Parathyroid adenoma (tissue), 2 donors: ENCODE measurements at regions not wholly inside any gene's neighbourhood (a gene's known extent, or its start where the extent isn't known, plus 50 kb on each side); places are given as distances from the start of the nearest gene placed in this dataset.

Experiments used
- H2AFZ ChIP-seq: fragments of 300-600 bp; sonication (generic); one replicate; pipeline ENCODE4 v1.7.0; 2017; ENCODE audit warnings: antibody characterized with exemption, mild to moderate bottlenecking
- H3K27ac ChIP-seq: fragments of 300-600 bp; sonication (generic); one replicate; pipeline ENCODE4 v1.7.0; 2017
- H3K27me3 ChIP-seq: fragments of 300-600 bp; sonication (generic); one replicate; pipeline ENCODE4 v1.7.0; 2017; ENCODE audit warnings: low read length; ENCODE audit not compliant: control insufficient read depth, insufficient read depth
- H3K36me3 ChIP-seq: fragments of 300-600 bp; sonication (generic); one replicate; pipeline ENCODE4 v1.7.0; 2017; ENCODE audit warnings: low read length; ENCODE audit not compliant: control insufficient read depth, insufficient read depth
- H3K4me1 ChIP-seq: fragments of 300-600 bp; sonication (generic); one replicate; pipeline ENCODE4 v1.7.0; 2017; ENCODE audit warnings: control low read depth
- H3K4me2 ChIP-seq: fragments of 300-600 bp; sonication (generic); one replicate; pipeline ENCODE4 v1.7.0; 2017; ENCODE audit warnings: low read length
- H3K4me3 ChIP-seq: fragments of 300-600 bp; sonication (generic); one replicate; pipeline ENCODE4 v1.7.0; 2017; ENCODE audit warnings: low read depth, low read length
- H3K79me2 ChIP-seq: fragments of 300-600 bp; sonication (generic); one replicate; pipeline ENCODE4 v1.7.0; 2017; ENCODE audit warnings: control low read depth
- H3K9ac ChIP-seq: fragments of 300-600 bp; sonication (generic); one replicate; pipeline ENCODE4 v1.7.0; 2017; ENCODE audit warnings: mild to moderate bottlenecking
- H3K9me3 ChIP-seq: fragments of 300-600 bp; sonication (generic); one replicate; pipeline ENCODE4 v1.7.0; 2017; ENCODE audit warnings: low read length; ENCODE audit not compliant: control insufficient read depth
- TF ChIP-seq, protein P1 (sequence below): fragments of 300-600 bp; sonication (generic); IDR thresholded peaks from one replicate; pipeline ENCODE4 v1.7.0; 2017; ENCODE audit warnings: antibody characterized with exemption, mild to moderate bottlenecking
- donor health status: primary hyperparathyroidism.

DNA sequence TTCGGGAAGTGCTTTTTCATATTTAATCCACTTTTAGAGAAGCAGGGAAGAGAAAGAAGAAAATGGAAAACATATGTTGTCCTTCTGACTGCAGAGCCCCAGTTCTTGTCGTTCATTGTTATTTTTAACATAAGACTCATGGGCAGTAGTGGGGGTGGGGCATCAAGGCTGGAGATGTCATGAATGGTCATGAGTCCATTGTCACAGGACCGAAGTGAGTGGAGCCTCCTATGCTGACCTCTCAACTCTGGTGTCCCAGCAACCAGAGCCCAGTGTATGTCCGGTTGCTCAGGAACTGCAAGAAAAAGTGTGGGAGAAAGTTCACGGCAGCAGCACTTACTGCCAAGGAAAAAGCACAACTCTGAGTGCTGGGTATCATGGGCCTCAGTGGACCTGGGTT, 108.6 kb downstream of the BANF2 start:
- H3K4me3 ChIP-seq: no peak overlapping the region
- TF ChIP-seq, protein P1, sequence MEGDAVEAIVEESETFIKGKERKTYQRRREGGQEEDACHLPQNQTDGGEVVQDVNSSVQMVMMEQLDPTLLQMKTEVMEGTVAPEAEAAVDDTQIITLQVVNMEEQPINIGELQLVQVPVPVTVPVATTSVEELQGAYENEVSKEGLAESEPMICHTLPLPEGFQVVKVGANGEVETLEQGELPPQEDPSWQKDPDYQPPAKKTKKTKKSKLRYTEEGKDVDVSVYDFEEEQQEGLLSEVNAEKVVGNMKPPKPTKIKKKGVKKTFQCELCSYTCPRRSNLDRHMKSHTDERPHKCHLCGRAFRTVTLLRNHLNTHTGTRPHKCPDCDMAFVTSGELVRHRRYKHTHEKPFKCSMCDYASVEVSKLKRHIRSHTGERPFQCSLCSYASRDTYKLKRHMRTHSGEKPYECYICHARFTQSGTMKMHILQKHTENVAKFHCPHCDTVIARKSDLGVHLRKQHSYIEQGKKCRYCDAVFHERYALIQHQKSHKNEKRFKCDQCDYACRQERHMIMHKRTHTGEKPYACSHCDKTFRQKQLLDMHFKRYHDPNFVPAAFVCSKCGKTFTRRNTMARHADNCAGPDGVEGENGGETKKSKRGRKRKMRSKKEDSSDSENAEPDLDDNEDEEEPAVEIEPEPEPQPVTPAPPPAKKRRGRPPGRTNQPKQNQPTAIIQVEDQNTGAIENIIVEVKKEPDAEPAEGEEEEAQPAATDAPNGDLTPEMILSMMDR: no peak
- H3K4me1 ChIP-seq: peaks cover 7% of the 10 kb centered on the region
- H2AFZ ChIP-seq: no peak overlapping the region
- no peak overlapping the region for H3K4me2 ChIP-seq
- H3K27me3 ChIP-seq: no peaks in the 10 kb centered on the region
- no peaks in the 10 kb centered on the region for H3K36me3 ChIP-seq
- H3K9ac ChIP-seq: no peak overlapping the region
- no peaks in the 10 kb centered on the region for H3K79me2 ChIP-seq
- no peaks in the 10 kb centered on the region for H3K9me3 ChIP-seq
- H3K27ac ChIP-seq: no peak overlapping the region

DNA sequence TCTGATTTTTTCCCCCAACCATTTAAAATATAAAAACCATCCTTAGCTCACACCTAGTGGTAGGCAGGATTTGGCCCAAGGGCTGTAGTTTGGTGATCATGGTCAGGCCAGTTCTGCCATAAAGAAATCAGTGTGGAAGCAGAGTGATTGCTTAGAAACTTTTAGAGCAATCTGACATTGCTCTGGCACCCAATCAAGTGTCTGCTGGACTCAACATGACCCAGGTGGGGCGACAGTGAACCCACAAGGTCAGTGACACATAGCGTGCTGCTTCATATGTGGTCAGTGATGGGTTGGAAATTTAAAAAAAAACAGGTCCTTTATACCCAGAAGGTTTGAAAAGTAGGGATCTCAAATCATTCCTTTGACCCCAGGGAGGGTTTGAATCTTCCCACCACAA, 107.9 kb downstream of the BANF2 start:
- TF ChIP-seq, protein P1: no peak
- Histone ChIP-seq H3K9ac (no peak overlapping the region), H3K4me1 (peaks cover 7% of the 10 kb centered on the region), H3K4me3 (no peak overlapping the region), H3K27ac (no peak overlapping the region), H3K79me2 (no peaks in the 10 kb centered on the region), H3K9me3 (no peaks in the 10 kb centered on the region), H2AFZ (no peak overlapping the region), H3K27me3 (no peaks in the 10 kb centered on the region), H3K4me2 (no peak overlapping the region), H3K36me3 (no peaks in the 10 kb centered on the region)

DNA sequence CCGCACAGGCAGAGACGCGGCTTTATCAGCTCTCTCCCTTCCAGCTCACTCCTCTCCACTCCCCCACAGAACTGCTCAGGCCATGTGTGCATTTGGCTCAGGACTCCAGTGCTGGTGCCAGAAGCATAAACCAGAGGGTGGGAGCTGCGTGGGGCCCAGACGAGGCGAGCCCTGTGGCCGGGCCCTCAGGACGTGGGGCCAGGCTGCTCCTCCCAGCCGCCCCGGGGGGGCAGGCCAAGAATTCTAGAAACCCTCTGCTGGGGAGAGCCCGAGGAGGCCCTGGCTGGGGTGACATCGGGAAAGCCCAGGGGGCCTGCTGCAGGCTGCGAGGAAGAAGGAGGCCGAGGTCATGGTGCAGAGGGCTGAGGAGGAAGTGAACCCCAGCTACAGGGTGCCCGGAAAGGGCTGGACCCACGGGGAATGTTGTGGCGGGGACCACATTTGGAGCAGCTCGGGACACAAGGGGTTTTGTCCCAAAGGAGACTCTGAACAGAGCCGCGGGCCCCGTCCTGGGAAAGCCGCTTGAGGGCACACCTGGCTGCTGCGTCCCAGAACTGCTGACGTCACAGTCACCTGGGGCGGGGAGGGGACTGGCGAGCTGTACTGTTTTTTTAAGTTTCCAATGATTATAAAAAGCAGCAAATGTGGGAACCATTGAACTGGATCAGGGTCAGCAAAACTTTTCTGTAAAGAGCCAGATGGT, 107.1 kb downstream of the BANF2 start:
- no peak overlapping the region for H3K4me2 ChIP-seq
- H3K27ac ChIP-seq: no peak overlapping the region
- no peak overlapping the region for H3K4me3 ChIP-seq
- H3K79me2 ChIP-seq: no peaks in the 10 kb centered on the region
- H3K9ac ChIP-seq: no peak overlapping the region
- H3K27me3 ChIP-seq: no peaks in the 10 kb centered on the region
- H3K4me1 ChIP-seq: peaks cover 7% of the 10 kb centered on the region
- TF ChIP-seq, protein P1: no peak
- no peaks in the 10 kb centered on the region for H3K36me3 ChIP-seq
- H3K9me3 ChIP-seq: no peaks in the 10 kb centered on the region
- H2AFZ ChIP-seq: no peak overlapping the region

DNA sequence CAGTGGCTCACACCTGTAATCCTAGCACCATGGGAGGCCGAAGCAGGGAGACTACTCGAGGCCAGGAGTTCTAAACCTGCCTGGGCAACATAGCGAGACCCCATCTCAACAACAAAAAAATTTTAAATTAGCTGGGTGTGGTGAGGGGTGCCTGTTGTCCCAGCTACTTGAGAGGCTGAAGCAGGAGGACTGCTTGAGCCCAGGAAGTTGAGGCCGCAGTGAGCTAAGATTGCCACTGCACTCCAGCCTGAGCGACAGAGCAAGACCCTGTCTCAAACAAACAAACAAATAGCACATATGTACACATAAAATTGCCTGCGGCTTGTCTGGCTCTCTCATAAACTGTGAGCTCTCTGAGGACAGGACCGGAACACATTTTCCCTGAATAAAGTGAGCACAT, 106.3 kb downstream of the BANF2 start:
- H3K9me3 ChIP-seq: no peaks in the 10 kb centered on the region
- peak overlapping the region; percentile 30 for H3K27ac ChIP-seq
- peaks cover 7% of the 10 kb centered on the region for H3K4me1 ChIP-seq
- H3K36me3 ChIP-seq: no peaks in the 10 kb centered on the region
- H3K27me3 ChIP-seq: no peaks in the 10 kb centered on the region
- H3K9ac ChIP-seq: no peak overlapping the region
- H3K4me2 ChIP-seq: no peak overlapping the region
- H2AFZ ChIP-seq: no peak overlapping the region
- TF ChIP-seq, protein P1: no peak
- no peaks in the 10 kb centered on the region for H3K79me2 ChIP-seq
- no peak overlapping the region for H3K4me3 ChIP-seq

DNA sequence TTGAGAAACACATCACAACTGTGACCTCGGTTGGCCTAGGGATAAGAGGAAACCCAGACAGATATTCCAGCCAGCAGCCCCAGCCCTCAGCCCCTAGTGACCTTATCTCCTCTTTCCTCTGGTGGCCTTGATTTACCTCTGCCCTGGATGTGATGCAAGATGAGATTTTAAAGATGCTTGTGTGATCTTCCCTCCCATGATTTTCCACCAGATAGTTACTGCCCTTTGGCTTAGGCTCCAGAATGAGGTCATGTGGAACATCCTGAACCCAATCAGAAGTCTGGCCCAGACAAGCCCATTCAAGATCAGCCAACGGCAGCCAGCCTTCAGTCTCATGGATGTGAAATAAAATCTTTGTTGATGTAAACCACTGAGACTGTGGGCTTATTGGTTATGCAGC, 104.0 kb downstream of the BANF2 start:
- no peak overlapping the region for H3K27ac ChIP-seq
- no peaks in the 10 kb centered on the region for H3K9me3 ChIP-seq
- TF ChIP-seq, protein P1: no peak
- no peak overlapping the region for H3K4me3 ChIP-seq
- no peaks in the 10 kb centered on the region for H3K79me2 ChIP-seq
- H2AFZ ChIP-seq: no peak overlapping the region
- H3K4me1 ChIP-seq: peaks cover 7% of the 10 kb centered on the region
- no peaks in the 10 kb centered on the region for H3K36me3 ChIP-seq
- no peak overlapping the region for H3K4me2 ChIP-seq
- H3K9ac ChIP-seq: no peak overlapping the region
- no peaks in the 10 kb centered on the region for H3K27me3 ChIP-seq
